Cardiac septum (tissue), 1 donor: ENCODE measurements at regions not wholly inside any gene's neighbourhood (a gene's known extent, or its start where the extent isn't known, plus 50 kb on each side); places are given as distances from the start of the nearest gene placed in this dataset.

Source experiments
- DNase-seq: peaks from one replicate; pipeline ENCODE4 v3.0.0-alpha.2; 2020; ENCODE audit warnings: low spot score
- intact Hi-C: fragments of 100-400 bp; cut with DNase I; formaldehyde crosslinking; loops from one replicate; pipeline ENCODE4 v1.14.0; 2022
- donor health status: DM: no; HTN: no; CAD: no.

GRCh38 chr6:167485186-167485978 is 160.5 kb downstream of the TTLL2 start:
- no peak for DNase-seq
- intact Hi-C loops = loop anchor here (2.0 to 5.0 kb wide), 2 partner anchors 192 to 413 kb away; no protein-coding TSS in a partner anchor

- no peak for DNase-seq
- intact Hi-C loops = loop anchor here (5.0 kb wide), 1 partner anchor 189 kb away; no protein-coding TSS in a partner anchor
These were observed 163.1 kb downstream of the TTLL2 start for GRCh38 chr6:167487749-167488664.

DNA sequence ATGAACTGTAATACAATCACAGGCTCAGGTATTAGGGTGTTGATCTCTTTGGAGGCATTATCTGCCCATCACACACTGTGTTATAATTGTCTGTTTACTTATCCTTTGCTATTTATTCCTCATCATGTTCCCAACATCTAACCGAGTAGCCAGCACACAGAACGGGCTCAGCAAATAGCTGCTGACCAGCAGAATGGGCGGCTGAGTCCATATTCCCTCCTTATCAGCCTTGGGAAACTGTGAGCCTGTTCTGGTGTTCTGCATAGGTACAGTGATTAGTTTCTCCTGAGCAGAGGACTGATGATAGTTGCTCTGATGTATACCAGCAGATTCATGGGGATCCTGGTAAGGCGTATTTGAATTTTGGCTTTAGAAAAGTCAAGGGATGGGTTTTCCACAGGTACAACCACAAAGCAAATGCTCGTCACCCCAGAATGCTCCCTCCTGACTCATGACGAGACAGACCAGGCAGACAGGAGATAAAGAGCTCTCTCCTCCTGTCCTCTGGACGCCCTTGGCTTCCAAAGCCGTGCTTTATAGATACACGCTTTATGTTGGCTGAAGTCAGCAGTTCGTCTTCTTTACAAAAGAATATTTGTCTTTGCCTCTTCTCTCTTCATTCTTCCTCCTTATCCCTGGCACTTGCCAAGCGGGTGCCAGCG is 166.7 kb downstream of the TTLL2 start:
- peak; percentile 4 for DNase-seq
- intact Hi-C loops = no loop called here

- intact Hi-C loops = no loop called here
These were observed 167.2 kb downstream of the TTLL2 start for GRCh38 chr6:167492100-167492449.

GRCh38 chr6:167493310-167493709 is 168.4 kb downstream of the TTLL2 start:
- intact Hi-C loops = no loop called here
- DNase-seq = peak; percentile 15

More at GRCh38 chr6:167492100-167492449, 167.2 kb downstream of the TTLL2 start:
- peak; percentile 77 for DNase-seq

- peak; percentile 75 for DNase-seq
- intact Hi-C loops = no loop called here
These were observed 169.3 kb downstream of the TTLL2 start for GRCh38 chr6:167493976-167494697.

DNA sequence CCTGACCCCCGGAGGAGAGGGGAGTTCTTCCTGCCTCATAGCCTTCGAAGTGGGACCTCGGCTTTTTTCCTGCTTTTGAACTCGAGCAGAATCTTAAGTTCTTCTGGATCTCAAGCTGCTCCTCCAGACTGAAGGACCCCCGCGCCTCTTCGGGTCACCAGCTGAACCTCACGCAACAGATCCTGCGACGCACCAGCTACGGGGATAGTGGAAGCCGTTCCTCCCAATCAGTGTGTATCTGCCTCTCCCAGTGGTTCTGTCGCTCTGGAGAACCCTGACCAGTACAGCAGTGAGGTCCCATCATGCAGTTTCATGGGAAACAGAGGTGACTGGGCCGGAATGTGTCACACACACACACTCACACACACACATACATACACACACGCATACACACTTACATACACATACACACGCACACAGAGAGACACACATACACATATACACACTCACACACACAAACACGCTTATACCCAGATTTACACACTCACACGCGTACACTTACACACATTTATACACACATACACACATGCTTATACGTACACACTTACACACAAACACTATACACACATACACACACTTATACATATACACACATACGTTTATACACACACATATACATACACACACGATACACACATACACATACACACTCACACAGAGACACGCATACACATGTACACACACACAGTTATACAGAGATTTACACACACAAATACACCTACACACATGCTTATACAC is 170.0 kb downstream of the TTLL2 start:
- intact Hi-C loops = no loop called here
- DNase-seq = no peak

GRCh38 chr6:167495506-167496401 is 170.9 kb downstream of the TTLL2 start:
- intact Hi-C loops = no loop called here

DNA sequence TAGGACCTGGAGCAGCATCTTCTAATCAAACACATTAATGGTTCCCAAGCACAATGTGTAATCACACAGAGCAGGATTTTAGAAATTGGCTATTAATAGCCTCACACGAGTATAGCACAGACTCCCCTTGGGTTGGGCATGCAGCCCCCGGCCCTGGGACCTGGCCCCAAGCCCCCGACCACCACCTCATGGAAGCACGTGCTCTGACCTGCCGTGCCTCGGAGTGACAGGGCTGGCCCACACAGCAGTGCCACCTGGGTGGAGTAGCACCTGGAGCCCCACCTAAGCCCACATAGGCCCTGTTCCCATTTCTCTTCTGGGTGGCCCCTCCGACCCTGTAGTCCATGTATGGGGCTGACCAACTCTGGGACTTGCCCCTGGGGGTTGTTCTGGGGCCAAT is 171.8 kb downstream of the TTLL2 start:
- intact Hi-C loops = no loop called here
- DNase-seq = no peak

More at GRCh38 chr6:167495506-167496401, 170.9 kb downstream of the TTLL2 start:
- DNase-seq = no peak

DNA sequence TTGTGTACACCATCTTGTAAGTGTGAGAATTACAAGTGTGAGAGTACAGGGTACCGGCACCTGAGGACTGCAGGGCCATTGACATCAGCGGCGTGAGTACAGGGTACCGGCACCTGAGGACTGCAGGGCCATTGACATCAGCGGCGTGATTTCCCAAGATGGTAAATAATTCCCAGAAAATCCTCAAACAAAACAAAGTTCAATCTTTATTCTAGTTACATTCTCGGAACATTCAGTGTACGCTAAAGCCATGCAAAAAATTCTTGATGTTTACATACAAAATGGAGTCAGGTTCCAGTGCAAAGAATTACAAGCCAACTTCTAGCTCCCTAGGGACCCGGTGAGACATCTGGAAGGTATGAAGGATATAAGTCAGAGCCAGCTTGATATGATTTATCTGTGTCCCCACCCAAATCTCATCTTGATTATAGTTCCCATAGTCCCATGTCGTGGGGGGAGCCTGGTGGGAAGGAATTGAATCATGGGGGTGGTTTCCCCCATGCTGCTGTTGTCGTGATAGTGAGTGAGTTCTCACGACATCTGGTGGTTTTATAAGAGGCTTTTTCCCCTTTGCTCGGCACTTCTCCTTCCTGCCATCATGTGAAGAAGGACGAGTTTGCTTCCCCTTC is 172.7 kb downstream of the TTLL2 start:
- DNase-seq = no peak

DNA sequence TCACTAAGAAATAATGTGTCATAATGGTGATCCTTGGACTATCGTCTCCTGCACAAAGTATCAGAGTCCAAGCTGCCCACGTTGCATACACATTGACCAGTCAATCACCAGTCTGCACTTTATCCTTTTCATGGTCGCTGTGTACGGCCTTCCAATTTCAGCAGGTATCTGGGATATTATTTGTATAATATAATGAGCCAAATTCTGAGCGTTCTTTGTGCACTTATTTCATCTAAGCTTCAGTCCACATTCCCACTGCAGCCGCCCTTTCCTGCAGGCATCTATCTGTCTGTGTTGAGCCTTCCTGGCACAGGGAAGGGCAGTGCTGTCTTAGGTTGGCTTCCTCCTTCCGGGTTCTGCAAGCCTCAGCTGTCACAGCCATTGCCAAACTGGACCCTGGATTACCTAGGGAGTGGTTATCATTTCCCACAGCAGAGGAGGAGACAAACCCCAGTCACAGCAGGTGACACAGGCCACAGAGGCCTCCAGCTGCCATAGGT is 174.3 kb downstream of the TTLL2 start:
- DNase-seq = no peak
- intact Hi-C loops = no loop called here

More for the DNA sequence above, 172.7 kb downstream of the TTLL2 start:
- intact Hi-C loops = no loop called here

- intact Hi-C loops = no loop called here
- no peak for DNase-seq
These were observed 176.1 kb downstream of the TTLL2 start for GRCh38 chr6:167500961-167501360.

DNA sequence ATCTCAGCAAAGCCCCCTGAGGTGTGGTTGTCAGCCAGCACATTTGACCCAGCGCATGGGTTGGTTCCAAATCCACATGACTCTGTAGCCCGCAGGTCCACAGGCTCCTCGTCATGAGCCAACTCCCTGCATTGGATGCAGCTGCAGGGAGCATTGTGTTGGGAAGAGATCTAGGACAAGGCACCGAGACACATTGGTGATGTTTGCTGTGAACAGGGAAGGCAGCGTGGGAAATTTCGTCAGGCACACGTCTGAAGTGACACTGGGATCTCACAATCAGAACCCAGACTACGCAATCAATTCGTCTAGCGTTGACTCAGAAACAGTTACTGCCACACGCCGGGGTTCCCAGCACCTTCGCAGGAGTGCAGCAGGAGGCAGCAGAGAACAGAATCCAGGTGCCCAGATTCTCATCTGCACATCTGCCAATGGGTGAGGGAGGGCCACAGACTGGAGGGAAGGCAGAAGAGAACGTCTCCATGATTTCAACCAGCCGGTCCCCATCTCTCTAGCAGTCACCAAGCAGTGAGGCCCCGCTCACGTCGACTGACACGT is 177.0 kb downstream of the TTLL2 start:
- intact Hi-C loops = no loop called here
- no peak for DNase-seq

- no peak for DNase-seq
- intact Hi-C loops = no loop called here
These were observed 177.6 kb downstream of the TTLL2 start for GRCh38 chr6:167502471-167502870.

DNA sequence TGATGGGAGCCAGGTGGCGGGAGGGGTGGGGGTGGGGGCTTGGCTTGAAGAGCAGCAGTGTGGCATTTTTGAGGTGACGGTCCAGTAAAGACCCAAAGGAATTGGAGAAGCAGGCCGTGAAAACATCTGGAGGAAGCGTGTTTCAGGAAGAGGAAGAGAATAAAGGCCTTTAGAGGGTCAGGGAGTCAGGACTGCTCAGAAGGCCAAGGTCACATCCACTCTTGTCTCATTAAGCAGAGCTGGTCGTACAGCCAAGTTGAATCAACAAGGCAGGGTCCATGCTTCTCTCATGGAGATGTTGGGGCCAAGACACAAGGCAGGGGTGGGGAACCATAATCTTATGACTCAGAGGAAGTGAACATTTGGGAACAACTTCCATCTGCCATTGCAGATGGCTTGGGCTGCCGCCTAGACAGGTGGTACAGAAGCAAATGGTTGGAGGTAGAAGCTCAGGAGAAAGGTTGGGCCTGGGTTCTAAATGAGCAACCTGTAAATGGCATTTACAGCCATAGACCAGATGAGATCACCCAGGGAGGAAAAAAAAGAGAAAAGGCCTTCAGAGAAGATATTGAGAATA is 179.6 kb downstream of the TTLL2 start:
- intact Hi-C loops = no loop called here
- no peak for DNase-seq

- DNase-seq = no peak
- intact Hi-C loops = no loop called here
These were observed 180.3 kb downstream of the TTLL2 start for GRCh38 chr6:167505199-167505598.
